Esophagus muscularis mucosa (tissue), 4 donors: ENCODE measurements at regions not wholly inside any gene's neighbourhood (a gene's known extent, or its start where the extent isn't known, plus 50 kb on each side); places are given as distances from the start of the nearest gene placed in this dataset.
A peak's percentile ranks its signal among the peaks of the same experiment; 100 is the strongest.
"Not testable (repeated sequence)": the region's sequence is repeated elsewhere in the genome, so short reads cannot be mapped to it uniquely, and the experiment has no call there.

Source experiments
- DNase-seq: peaks from one replicate; pipeline ENCODE4 v3.0.0-alpha.2; 2017; ENCODE audit errors: extremely low spot score
- H3K27ac ChIP-seq, 4 donors: fragments of 200-600 bp; sonication (generic); replicated peaks in 1 of 4; 1 replicate in 3 of 4; 2 replicates in 1 of 4; pipeline ENCODE4 v1.5.1; 2016 to 2019; ENCODE audit warnings: mild to moderate bottlenecking in 1 of 4
- H3K27me3 ChIP-seq, 4 donors: fragments of 200-600 bp; sonication (generic); one replicate each; pipeline versions ENCODE4 v1.5.1 to v1.6.0; 2016 to 2019
- H3K36me3 ChIP-seq, 4 donors: fragments of 200-600 bp; sonication (generic); one replicate each; pipeline ENCODE4 v1.5.1; 2016 to 2019
- H3K4me1 ChIP-seq, 4 donors: fragments of 200-600 bp; sonication (generic); one replicate each; pipeline ENCODE4 v1.5.1; 2016 to 2019
- H3K4me3 ChIP-seq, 4 donors: fragments of 200-600 bp; sonication (generic); 1 replicate in 2 of 4; 2 replicates in 2 of 4; pipeline ENCODE4 v1.5.1; 2016 to 2019; ENCODE audit warnings: mild to moderate bottlenecking in 4 of 4, moderate library complexity in 1 of 4
- H3K9me3 ChIP-seq, 4 donors: fragments of 200-600 bp; sonication (generic); 1 replicate in 3 of 4; 2 replicates in 1 of 4; pipeline ENCODE4 v1.5.1; 2016 to 2019
- WGBS: methylation state at CpG from one replicate; pipeline ENCODE4 v1.1.5; 2018; 5-methylcytosine and 5-hydroxymethylcytosine counted together
- intact Hi-C: fragments of 100-400 bp; cut with DNase I; formaldehyde crosslinking; loops from one replicate; pipeline ENCODE4 v1.15.1; 2023
- TF ChIP-seq, protein P1 (sequence below), 3 experiments: fragments of 200-600 bp in 2 of 3; fragments of 450-650 bp in 1 of 3; sonication (generic) in 2 of 3; IDR thresholded peaks; one replicate each; pipeline ENCODE4 v1.5.1; 2017 to 2019; ENCODE audit warnings: antibody characterized with exemption in 3 of 3, mild to moderate bottlenecking in 2 of 3, moderate library complexity in 1 of 3

DNA sequence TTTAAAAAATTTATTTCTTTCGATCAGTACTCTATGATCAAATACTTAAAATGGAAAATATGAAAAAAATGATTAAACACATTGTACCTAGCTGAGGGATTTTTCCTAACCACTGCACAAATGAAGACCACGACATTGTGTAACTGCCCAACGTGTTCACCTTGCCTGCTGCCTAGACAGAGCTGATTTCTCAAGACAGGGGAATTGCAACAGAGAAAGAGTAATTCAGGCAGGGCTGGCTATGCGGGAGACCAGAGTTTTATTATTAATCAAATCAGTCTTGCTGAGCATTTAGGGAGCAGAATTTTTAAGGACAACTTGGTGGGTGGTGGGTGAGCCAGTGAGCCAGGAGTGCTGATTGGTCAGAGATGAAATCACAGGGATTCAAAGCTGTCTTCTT lies 1290.8 kb downstream of the RPIA start:
- H3K36me3 ChIP-seq, H3K27me3 ChIP-seq, H3K4me3 ChIP-seq, H3K4me1 ChIP-seq, intact Hi-C loops, H3K27ac ChIP-seq, DNase-seq, H3K9me3 ChIP-seq: not testable (repeated sequence)
- 68% methylated on average over 4 of the region's 4 CpGs for WGBS

DNA sequence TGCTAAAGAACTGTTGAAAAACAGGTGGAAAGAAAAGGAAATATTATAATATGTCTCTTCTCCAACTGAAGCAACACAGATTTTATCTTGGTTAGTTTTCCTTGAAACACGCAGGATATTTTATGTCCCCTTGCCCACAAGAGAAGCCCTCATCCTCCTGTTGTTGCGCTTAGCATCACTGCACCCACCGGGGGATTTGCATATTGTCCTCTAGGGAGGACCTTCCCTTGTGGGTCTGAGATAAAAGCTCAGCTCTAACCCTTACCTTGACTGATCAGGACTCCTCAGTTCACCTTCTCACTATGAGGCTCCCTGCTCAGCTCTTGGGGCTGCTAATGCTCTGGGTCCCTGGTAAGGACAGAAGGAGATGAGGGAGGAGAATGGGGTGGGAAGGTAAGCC lies 1294.2 kb downstream of the RPIA start:
- H3K4me1 ChIP-seq, H3K27ac ChIP-seq, H3K4me3 ChIP-seq, DNase-seq, H3K36me3 ChIP-seq, H3K9me3 ChIP-seq, H3K27me3 ChIP-seq, intact Hi-C loops: not testable (repeated sequence)
- WGBS = no CpG with 5 or more reads among the region's 3 CpGs

DNA sequence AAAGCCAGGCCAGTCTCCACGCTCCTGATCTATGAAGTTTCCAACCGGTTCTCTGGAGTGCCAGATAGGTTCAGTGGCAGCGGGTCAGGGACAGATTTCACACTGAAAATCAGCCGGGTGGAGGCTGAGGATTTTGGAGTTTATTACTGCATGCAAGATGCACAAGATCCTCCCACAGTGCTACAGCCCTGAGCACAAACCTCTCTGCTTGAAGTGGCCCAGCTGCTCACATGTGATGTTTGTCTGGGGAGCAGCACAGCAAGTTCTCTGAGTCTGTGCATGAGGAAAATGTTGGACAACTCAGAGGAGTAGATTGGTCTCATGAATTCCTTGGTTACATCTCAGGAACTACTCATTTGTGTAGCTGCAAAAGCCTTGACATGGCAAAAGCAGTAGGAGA lies 1295.1 kb downstream of the RPIA start:
- DNase-seq, H3K4me1 ChIP-seq, intact Hi-C loops, H3K27me3 ChIP-seq, H3K4me3 ChIP-seq, H3K9me3 ChIP-seq, H3K36me3 ChIP-seq, H3K27ac ChIP-seq: not testable (repeated sequence)
- 67% methylated on average over 3 of the region's 4 CpGs for WGBS

DNA sequence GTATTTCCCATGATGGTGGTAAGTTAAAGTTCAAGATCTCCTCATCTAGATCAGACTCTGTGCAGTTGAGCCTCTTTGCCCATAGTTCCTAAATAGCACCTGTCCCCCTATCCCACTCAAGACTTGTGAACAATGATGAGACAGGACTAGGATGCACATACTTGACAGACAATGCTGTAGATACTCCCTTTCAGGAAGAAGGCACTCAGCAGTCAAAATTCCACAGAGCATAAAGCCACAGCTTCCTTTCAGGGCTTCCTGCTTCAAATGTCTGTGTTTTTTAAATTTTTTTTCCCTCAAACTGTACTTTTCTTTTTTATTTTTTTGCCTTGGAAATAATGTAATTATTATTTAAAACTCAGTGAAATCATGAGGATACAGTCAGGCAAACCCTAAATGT lies 1305.3 kb downstream of the RPIA start:
- H3K4me1 ChIP-seq, intact Hi-C loops, DNase-seq, H3K9me3 ChIP-seq, H3K27ac ChIP-seq, H3K36me3 ChIP-seq, H3K4me3 ChIP-seq, H3K27me3 ChIP-seq: not testable (repeated sequence)

DNA sequence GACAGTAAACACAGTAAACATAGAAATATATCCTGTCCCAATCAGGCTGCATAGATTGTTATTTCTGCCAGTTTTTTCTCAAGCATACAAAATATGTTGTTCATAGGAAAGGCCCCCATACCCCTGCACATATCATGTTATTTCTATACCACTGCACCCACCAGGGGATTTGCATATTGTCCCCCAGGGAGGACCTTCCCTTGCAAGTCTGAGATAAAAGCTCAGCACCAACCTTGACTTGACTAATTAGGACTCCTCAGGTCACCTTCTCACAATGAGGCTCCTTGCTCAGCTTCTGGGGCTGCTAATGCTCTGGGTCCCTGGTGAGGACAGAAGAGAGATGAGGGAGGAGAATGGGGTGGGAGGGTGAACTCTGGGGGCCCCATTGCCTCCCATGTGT lies 1313.1 kb downstream of the RPIA start:
- H3K4me3 ChIP-seq, H3K9me3 ChIP-seq, DNase-seq, H3K4me1 ChIP-seq, intact Hi-C loops, H3K27me3 ChIP-seq, H3K27ac ChIP-seq, H3K36me3 ChIP-seq: not testable (repeated sequence)

DNA sequence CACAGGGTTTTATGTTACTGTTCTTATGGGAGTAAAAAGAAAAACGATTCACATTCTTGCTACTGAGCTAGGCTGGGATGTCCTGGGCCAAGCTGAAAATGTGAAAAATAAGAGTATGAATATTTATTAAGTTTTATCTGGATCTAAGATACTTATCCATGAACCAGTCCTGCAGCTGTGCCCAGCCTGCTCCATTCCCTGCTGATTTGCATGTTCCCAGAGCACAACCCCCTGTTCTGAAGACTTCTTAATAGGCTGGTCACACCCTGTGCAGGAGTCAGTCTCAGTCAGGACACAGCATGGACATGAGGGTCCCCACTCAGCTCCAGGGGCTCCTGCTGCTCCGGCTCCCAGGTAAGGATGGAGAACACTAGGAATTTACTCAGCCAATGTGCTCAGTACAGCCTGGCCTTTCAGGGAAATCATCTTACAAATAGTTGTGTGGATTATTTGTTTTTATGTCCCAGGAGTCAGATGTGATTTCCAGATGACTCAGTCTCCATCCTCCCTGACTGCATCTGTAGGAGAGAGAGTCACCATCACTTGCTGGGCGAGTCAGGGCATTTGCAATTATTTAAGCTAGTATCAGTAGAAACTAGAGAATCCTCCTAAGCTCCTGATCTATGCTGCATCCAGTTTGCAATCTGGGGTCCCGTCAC lies 1319.1 kb downstream of the RPIA start:
- H3K27me3 ChIP-seq, H3K4me3 ChIP-seq, H3K4me1 ChIP-seq, H3K27ac ChIP-seq, H3K9me3 ChIP-seq, H3K36me3 ChIP-seq, DNase-seq, intact Hi-C loops: not testable (repeated sequence)
- WGBS = 0% methylated on average over 1 of the region's 4 CpGs

DNA sequence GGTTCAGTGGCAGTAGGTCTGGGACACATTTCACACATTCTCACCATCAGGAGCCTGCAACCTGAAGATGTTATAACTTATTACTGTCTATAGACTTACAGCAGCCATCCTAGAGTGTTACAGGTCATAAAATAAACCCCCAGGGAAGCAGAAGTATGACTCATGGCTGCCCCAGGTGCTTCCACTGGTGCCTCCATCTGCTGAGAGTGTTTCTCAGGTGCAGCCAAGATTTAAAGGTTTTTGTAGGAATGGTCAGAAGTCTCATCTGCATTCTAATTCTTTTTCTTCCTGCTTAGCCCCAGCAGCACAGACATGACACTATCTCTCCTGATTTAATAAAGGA lies 1319.6 kb downstream of the RPIA start:
- H3K4me1 ChIP-seq, intact Hi-C loops, H3K27me3 ChIP-seq, DNase-seq, H3K36me3 ChIP-seq, H3K9me3 ChIP-seq, H3K27ac ChIP-seq, H3K4me3 ChIP-seq: not testable (repeated sequence)

DNA sequence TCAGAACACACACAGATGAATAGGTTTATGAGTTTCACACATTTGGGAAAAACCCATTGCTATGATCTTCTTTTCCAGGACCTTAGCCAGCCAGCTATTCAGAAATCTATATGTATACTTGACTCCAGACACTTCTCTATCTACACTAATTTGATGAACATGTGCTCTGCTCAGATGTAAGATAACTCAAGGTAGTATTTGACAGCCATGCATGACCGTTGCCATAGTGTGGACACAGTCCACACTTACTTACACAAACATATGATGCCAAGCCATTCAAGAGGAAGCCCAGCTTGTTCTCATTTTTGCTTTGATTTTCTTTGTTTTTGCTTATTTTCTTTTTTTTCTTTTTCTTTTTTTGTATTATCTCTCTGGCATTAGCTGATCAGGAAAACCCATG lies 1328.4 kb downstream of the RPIA start:
- intact Hi-C loops, H3K27ac ChIP-seq, H3K36me3 ChIP-seq, H3K4me1 ChIP-seq, H3K4me3 ChIP-seq, DNase-seq, H3K9me3 ChIP-seq, H3K27me3 ChIP-seq: not testable (repeated sequence)
- WGBS = 73% methylated on average over 1 of the region's 1 CpG

DNA sequence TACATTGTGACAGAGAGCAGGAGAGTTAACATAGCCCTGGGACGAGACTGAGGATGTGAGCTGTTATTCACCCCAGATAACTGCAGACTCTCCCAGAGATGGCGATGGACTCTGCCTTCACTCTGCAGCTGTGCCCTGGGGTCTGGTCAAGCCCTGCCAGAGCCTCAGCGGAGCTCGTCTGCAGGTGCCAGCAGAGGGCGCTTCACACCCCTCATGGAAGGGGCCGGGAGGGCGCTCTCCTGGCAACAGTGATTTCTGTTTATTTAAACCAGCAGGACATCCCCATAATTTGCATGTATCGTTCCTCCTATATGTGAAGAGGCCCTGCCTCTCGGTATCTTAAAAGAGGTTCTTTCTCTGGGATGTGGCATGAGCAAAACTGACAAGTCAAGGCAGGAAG lies 1329.8 kb downstream of the RPIA start:
- H3K27ac ChIP-seq, H3K9me3 ChIP-seq, DNase-seq, H3K27me3 ChIP-seq, intact Hi-C loops, H3K36me3 ChIP-seq, H3K4me3 ChIP-seq, H3K4me1 ChIP-seq: not testable (repeated sequence)
- no CpG with 5 or more reads among the region's 9 CpGs for WGBS

DNA sequence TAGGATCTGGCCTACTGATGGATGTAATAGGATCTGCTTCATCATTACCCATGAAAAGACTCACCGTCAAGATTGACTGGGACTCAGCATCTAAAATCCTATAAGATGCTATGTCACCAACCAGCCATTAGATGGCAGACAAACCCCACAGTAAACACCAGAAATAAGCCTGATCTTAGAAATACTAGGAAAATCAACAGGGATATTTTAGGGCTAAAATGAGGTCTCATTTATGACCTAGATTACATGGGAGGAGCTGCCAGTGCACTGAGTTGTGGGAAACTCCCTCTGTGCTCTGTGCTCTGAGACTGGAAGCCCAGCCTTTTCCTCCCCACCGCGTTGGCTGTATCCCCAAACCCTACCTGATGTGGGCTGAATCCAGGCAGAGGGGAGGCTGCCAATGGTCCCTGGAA lies 1335.8 kb downstream of the RPIA start:
- H3K4me3 ChIP-seq, H3K27me3 ChIP-seq, H3K36me3 ChIP-seq, H3K27ac ChIP-seq, intact Hi-C loops, H3K9me3 ChIP-seq, H3K4me1 ChIP-seq: not testable (repeated sequence)
- TF ChIP-seq, protein P1, sequence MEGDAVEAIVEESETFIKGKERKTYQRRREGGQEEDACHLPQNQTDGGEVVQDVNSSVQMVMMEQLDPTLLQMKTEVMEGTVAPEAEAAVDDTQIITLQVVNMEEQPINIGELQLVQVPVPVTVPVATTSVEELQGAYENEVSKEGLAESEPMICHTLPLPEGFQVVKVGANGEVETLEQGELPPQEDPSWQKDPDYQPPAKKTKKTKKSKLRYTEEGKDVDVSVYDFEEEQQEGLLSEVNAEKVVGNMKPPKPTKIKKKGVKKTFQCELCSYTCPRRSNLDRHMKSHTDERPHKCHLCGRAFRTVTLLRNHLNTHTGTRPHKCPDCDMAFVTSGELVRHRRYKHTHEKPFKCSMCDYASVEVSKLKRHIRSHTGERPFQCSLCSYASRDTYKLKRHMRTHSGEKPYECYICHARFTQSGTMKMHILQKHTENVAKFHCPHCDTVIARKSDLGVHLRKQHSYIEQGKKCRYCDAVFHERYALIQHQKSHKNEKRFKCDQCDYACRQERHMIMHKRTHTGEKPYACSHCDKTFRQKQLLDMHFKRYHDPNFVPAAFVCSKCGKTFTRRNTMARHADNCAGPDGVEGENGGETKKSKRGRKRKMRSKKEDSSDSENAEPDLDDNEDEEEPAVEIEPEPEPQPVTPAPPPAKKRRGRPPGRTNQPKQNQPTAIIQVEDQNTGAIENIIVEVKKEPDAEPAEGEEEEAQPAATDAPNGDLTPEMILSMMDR (IDR thresholded peaks at IDR 0.05) = peak in 2 of 3 experiments; percentile 12 to 24
- peak; percentile 75 for DNase-seq
- 0% methylated on average over 1 of the region's 3 CpGs for WGBS

DNA sequence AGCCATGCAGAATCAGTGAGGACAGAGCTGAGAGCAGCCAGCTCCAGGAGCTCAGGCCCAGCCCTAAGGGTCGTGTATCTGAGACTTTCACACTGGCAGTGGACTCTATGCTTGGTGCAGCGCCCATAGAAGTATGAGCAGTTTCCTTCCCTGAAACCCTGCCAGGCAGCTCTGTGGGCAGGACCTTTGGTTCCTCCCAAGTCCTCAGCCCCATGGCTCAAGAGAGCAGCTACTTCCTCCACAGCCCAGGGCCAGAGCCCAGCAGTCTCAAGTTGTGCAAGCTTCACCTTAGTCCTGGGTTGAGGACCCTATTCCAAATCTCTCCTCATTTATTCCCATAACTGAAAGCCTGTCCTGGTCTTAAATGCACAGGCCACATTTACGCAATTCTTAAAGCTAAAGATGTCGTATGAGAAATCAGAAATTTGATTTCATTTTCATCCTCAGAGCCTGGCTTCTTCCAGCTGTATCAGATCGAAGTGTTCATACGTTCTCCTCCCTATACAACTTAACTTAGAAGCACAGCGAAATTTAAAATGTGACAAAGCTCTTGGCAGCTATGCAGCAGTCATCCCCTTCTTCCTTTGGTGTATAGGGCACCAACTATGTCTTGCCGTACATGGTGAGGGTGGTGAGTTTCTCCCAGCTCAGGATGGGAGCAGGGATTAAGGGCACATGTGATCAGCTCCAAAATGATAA lies 1337.1 kb downstream of the RPIA start:
- intact Hi-C loops, DNase-seq, H3K4me1 ChIP-seq, H3K27me3 ChIP-seq, H3K9me3 ChIP-seq, H3K36me3 ChIP-seq, H3K27ac ChIP-seq, H3K4me3 ChIP-seq: not testable (repeated sequence)
- WGBS = 63% methylated on average over 7 of the region's 8 CpGs

DNA sequence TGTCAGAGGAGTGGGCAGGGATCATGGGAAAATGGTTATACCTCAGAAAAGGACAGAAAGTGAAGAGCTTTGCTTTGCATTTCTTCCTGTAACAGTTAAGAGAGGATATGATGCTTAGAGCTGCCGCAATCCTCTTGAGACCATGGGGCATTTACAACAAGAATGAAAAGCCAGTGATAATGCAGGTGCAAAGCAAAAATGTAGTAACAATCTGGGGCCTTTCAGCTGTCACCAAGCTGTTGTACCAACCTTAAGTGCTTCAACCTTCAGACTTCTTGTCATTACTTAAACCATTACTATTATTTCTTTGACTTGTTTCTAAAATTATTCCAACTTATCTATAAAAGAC lies 1337.6 kb downstream of the RPIA start:
- H3K4me3 ChIP-seq, H3K27me3 ChIP-seq, H3K9me3 ChIP-seq, H3K27ac ChIP-seq, H3K4me1 ChIP-seq, DNase-seq, intact Hi-C loops, H3K36me3 ChIP-seq: not testable (repeated sequence)
- 100% methylated on average over 1 of the region's 1 CpG for WGBS
